GM23338 (cell line): ENCODE measurements at regions not wholly inside any gene's neighbourhood (a gene's known extent, or its start where the extent isn't known, plus 50 kb on each side); places are given as distances from the start of the nearest gene placed in this dataset.

Source experiments
- ATAC-seq: fragments of 200-7000 bp; cut with Tn5 transposase; 3 replicates; pipeline ENCODE4 v1.9.1; 2020
- DNase-seq: peaks from one replicate; pipeline ENCODE4 v3.0.0-alpha.2; 2015; ENCODE audit warnings: low spot score
- H2AFZ ChIP-seq: fragments of 200-600 bp; sonication (generic); 2 replicates; pipeline ENCODE4 v1.8.0; 2016; ENCODE audit warnings: antibody characterized with exemption, mild to moderate bottlenecking, moderate library complexity
- H3F3A ChIP-seq: fragments of 200-600 bp; sonication (generic); replicated peaks from 2 replicates; pipeline ENCODE4 v1.8.0; 2017; ENCODE audit warnings: antibody characterized with exemption, mixed run types, low read depth
- H3K27ac ChIP-seq: fragments of 200-600 bp; sonication (generic); 2 replicates; pipeline ENCODE4 v1.6.1; 2016; ENCODE audit warnings: low read depth
- H3K27me3 ChIP-seq: fragments of 200-600 bp; sonication (generic); 2 replicates; pipeline ENCODE4 v1.8.0; 2016; ENCODE audit warnings: mild to moderate bottlenecking, mixed run types, moderate library complexity; ENCODE audit not compliant: insufficient read depth
- H3K36me3 ChIP-seq: fragments of 200-600 bp; sonication (generic); 2 replicates; pipeline ENCODE4 v1.8.0; 2016; ENCODE audit warnings: mild to moderate bottlenecking; ENCODE audit not compliant: insufficient read depth
- H3K4me1 ChIP-seq: fragments of 200-600 bp; sonication (generic); 2 replicates; pipeline ENCODE4 v1.8.0; 2016; ENCODE audit warnings: mild to moderate bottlenecking, moderate library complexity; ENCODE audit not compliant: insufficient read depth
- H3K4me2 ChIP-seq: fragments of 200-600 bp; sonication (generic); 2 replicates; pipeline ENCODE4 v1.7.1; 2017; ENCODE audit warnings: mixed run types
- H3K4me3 ChIP-seq: fragments of 200-600 bp; sonication (generic); 2 replicates; pipeline ENCODE4 v1.6.1; 2016; ENCODE audit warnings: mixed run types
- H3K79me2 ChIP-seq: fragments of 200-600 bp; sonication (generic); replicated peaks from 2 replicates; pipeline ENCODE4 v1.8.0; 2017; ENCODE audit warnings: mild to moderate bottlenecking; ENCODE audit not compliant: insufficient read depth
- H3K9me2 ChIP-seq: fragments of 200-600 bp; sonication (generic); 2 replicates; pipeline ENCODE4 v1.8.0; 2017; ENCODE audit not compliant: insufficient read depth
- H4K20me1 ChIP-seq: fragments of 200-600 bp; sonication (generic); replicated peaks from 2 replicates; pipeline ENCODE4 v1.8.0; 2017; ENCODE audit warnings: mild to moderate bottlenecking; ENCODE audit not compliant: insufficient read depth
- H3K27ac Mint-ChIP-seq: 2 replicates; pipeline ENCODE4 v1.8.0; 2020; ENCODE audit warnings: inconsistent platforms, mild to moderate bottlenecking, moderate library complexity, mixed read lengths
- H3K27me3 Mint-ChIP-seq: 3 replicates; pipeline ENCODE4 v1.8.0; 2022; ENCODE audit warnings: low read depth, mild to moderate bottlenecking, moderate library complexity, mixed read lengths, inconsistent platforms; ENCODE audit not compliant: insufficient read depth, poor library complexity
- H3K36me3 Mint-ChIP-seq: 3 replicates; pipeline ENCODE4 v1.8.0; 2021; ENCODE audit warnings: low read depth, mild to moderate bottlenecking, inconsistent platforms, moderate library complexity, mixed read lengths
- H3K4me1 Mint-ChIP-seq: 3 replicates; pipeline ENCODE4 v1.8.0; 2020; ENCODE audit warnings: mild to moderate bottlenecking, inconsistent platforms, mixed read lengths
- H3K4me3 Mint-ChIP-seq: 3 replicates; pipeline ENCODE4 v1.8.0; 2021; ENCODE audit warnings: moderate library complexity, mild to moderate bottlenecking, inconsistent platforms, mixed read lengths
- H3K9me3 Mint-ChIP-seq: 3 replicates; pipeline ENCODE4 v1.8.0; 2020; ENCODE audit warnings: moderate library complexity, mild to moderate bottlenecking, inconsistent platforms, mixed read lengths
- CREB1 ChIP-seq: fragments of 250-450 bp; sonication (Bioruptor Pico); IDR thresholded peaks from 2 replicates; pipeline ENCODE4 v1.5.0; 2020; ENCODE audit warnings: low read depth, mild to moderate bottlenecking, moderate library complexity
- CTCF ChIP-seq, 2 experiments: fragments of 200-600 bp in 1 of 2; sonication (generic) in 1 of 2; conservative IDR thresholded peaks; 2 replicates each; pipeline versions ENCODE4 v1.5.1 to v1.6.1; 2016 to 2017; ENCODE audit warnings: antibody characterized with exemption in 2 of 2, low read depth in 2 of 2, mild to moderate bottlenecking in 2 of 2, moderate library complexity in 1 of 2
- ETS1 ChIP-seq: IDR thresholded peaks from 2 replicates; pipeline ENCODE4 v1.6.1; 2016; ENCODE audit warnings: antibody characterized with exemption
- EZH2 ChIP-seq: fragments of 200-600 bp; sonication (generic); IDR thresholded peaks from one replicate; pipeline ENCODE4 v1.8.0; 2017; ENCODE audit warnings: antibody characterized with exemption, mild to moderate bottlenecking, low read depth; ENCODE audit not compliant: unreplicated experiment
- EZH2phosphoT487 ChIP-seq: fragments of 200-600 bp; sonication (generic); IDR thresholded peaks from one replicate; pipeline ENCODE4 v1.8.1; 2018; ENCODE audit warnings: antibody characterized with exemption; ENCODE audit not compliant: unreplicated experiment
- JUNB ChIP-seq: IDR thresholded peaks from one replicate; pipeline ENCODE4 v1.6.1; 2016; ENCODE audit warnings: antibody characterized with exemption; ENCODE audit not compliant: unreplicated experiment
- NANOG ChIP-seq: IDR thresholded peaks from 2 replicates; pipeline ENCODE4 v1.6.1; 2016; ENCODE audit warnings: antibody characterized with exemption, borderline replicate concordance
- POLR2AphosphoS5 ChIP-seq: IDR thresholded peaks from 2 replicates; pipeline ENCODE4 v1.6.1; 2016; ENCODE audit warnings: antibody characterized with exemption, low read depth
- REST ChIP-seq: IDR thresholded peaks from one replicate; pipeline ENCODE4 v1.6.1; 2018; ENCODE audit warnings: antibody characterized with exemption; ENCODE audit not compliant: unreplicated experiment
- STAT1 ChIP-seq: IDR thresholded peaks from one replicate; pipeline ENCODE4 v1.6.1; 2016; ENCODE audit warnings: antibody characterized with exemption; ENCODE audit not compliant: unreplicated experiment
- ZNF114 ChIP-seq: fragments of 250-450 bp; sonication (Bioruptor Pico); IDR thresholded peaks from 2 replicates; pipeline ENCODE4 v1.5.0; 2020; ENCODE audit warnings: mild to moderate bottlenecking, moderate library complexity
- ZNF331 ChIP-seq: fragments of 250-450 bp; sonication (Bioruptor Pico); IDR thresholded peaks from 2 replicates; pipeline ENCODE4 v1.5.0; 2020; ENCODE audit warnings: low read depth, mild to moderate bottlenecking, moderate library complexity
- ZNF462 ChIP-seq: fragments of 250-450 bp; sonication (Bioruptor Pico); IDR thresholded peaks from 2 replicates; pipeline ENCODE4 v1.5.0; 2020; ENCODE audit warnings: mild to moderate bottlenecking, moderate library complexity

- no peak overlapping the region for H3K27ac Mint-ChIP-seq
- ATAC-seq = no peak
- no peaks in the 10 kb centered on the region for H3K79me2 ChIP-seq
- no peak overlapping the region for H3K4me3 Mint-ChIP-seq
- H2AFZ ChIP-seq = no peak overlapping the region
- H3K4me2 ChIP-seq = no peak overlapping the region
- no peak for DNase-seq
- H3K4me1 Mint-ChIP-seq = no peaks in the 10 kb centered on the region
- H3K27ac ChIP-seq = no peak overlapping the region
- H3K27me3 ChIP-seq = no peaks in the 10 kb centered on the region
- no peaks in the 10 kb centered on the region for H3K4me1 ChIP-seq
- no peaks in the 10 kb centered on the region for H4K20me1 ChIP-seq
- no peaks in the 10 kb centered on the region for H3K9me2 ChIP-seq
- TF ChIP-seq ZNF331 (CRISPR knock-in tag) (no peak), EZH2phosphoT487 (no peak), CTCF (conservative IDR thresholded peaks at IDR 0.05; ENCODE audit: low read depth in 2 of 2) (no peak), JUNB (no peak), CREB1 (CRISPR knock-in tag) (no peak), NANOG (no peak), POLR2AphosphoS5 (no peak), ZNF114 (CRISPR knock-in tag) (no peak), REST (no peak), ZNF462 (CRISPR knock-in tag) (no peak), STAT1 (no peak), EZH2 (no peak), ETS1 (no peak)
- peaks cover 2% of the 10 kb centered on the region for H3K27me3 Mint-ChIP-seq
- H3K4me3 ChIP-seq = no peak overlapping the region
- no peaks in the 10 kb centered on the region for H3F3A ChIP-seq
- no peaks in the 10 kb centered on the region for H3K9me3 Mint-ChIP-seq
- no peaks in the 10 kb centered on the region for H3K36me3 Mint-ChIP-seq
- H3K36me3 ChIP-seq = no peaks in the 10 kb centered on the region
Measured at GRCh38 chr3:157705258-157705657, 202.0 kb upstream of the VEPH1 start.
